ENCODE measurements at regions not wholly inside any gene's neighbourhood (a gene's known extent, or its start where the extent isn't known, plus 50 kb on each side); places are given as distances from the start of the nearest gene placed in this dataset.
A peak's percentile ranks its signal among the peaks of the same experiment; 100 is the strongest.
"Not testable (repeated sequence)": the region's sequence is repeated elsewhere in the genome, so short reads cannot be mapped to it uniquely, and the experiment has no call there.

- no peak for DNase-seq
These were observed 181.9 kb upstream of the GLRA1 start for GRCh38 chr5:152106571-152106970.

GRCh38 chr5:152105085-152105484 lies 180.4 kb upstream of the GLRA1 start:
- DNase-seq, result no peak

GRCh38 chr5:152104211-152104610 lies 179.6 kb upstream of the GLRA1 start:
- no peak for DNase-seq

GRCh38 chr5:152102908-152103307 lies 178.3 kb upstream of the GLRA1 start:
- DNase-seq, result not testable (repeated sequence)

- no peak for DNase-seq
These were observed 177.4 kb upstream of the GLRA1 start for GRCh38 chr5:152102057-152102456.

GRCh38 chr5:152100462-152100861 lies 175.8 kb upstream of the GLRA1 start:
- DNase-seq, result no peak

GRCh38 chr5:152097128-152097527 lies 172.5 kb upstream of the GLRA1 start:
- DNase-seq, result no peak

- no peak for DNase-seq
These were observed 170.1 kb upstream of the GLRA1 start for GRCh38 chr5:152094716-152095115.

- no peak for DNase-seq
These were observed 169.4 kb upstream of the GLRA1 start for GRCh38 chr5:152094060-152094459.

GRCh38 chr5:152092580-152092979 lies 167.9 kb upstream of the GLRA1 start:
- DNase-seq, result no peak

- DNase-seq, result peak; percentile 60
These were observed 165.0 kb upstream of the GLRA1 start for GRCh38 chr5:152089644-152090043.

GRCh38 chr5:152086668-152087067 lies 162.0 kb upstream of the GLRA1 start:
- DNase-seq, result peak; percentile 25

GRCh38 chr5:152084476-152084875 lies 159.8 kb upstream of the GLRA1 start:
- no peak for DNase-seq

GRCh38 chr5:152083231-152083630 lies 158.6 kb upstream of the GLRA1 start:
- DNase-seq, result no peak

- no peak for DNase-seq
These were observed 147.4 kb upstream of the GLRA1 start for GRCh38 chr5:152072091-152072490.

GRCh38 chr5:152070591-152070990 lies 145.9 kb upstream of the GLRA1 start:
- DNase-seq, result no peak

- DNase-seq, result peak; percentile 12
These were observed 142.1 kb upstream of the GLRA1 start for GRCh38 chr5:152066784-152067183.

GRCh38 chr5:152063004-152063403 lies 138.4 kb upstream of the GLRA1 start:
- DNase-seq, result no peak

GRCh38 chr5:152061095-152061494 lies 136.4 kb upstream of the GLRA1 start:
- DNase-seq, result no peak

- no peak for DNase-seq
These were observed 133.6 kb upstream of the GLRA1 start for GRCh38 chr5:152058267-152058666.

- DNase-seq, result no peak
These were observed 132.3 kb upstream of the GLRA1 start for GRCh38 chr5:152056931-152057330.

GRCh38 chr5:152052470-152052869 lies 127.8 kb upstream of the GLRA1 start:
- no peak for DNase-seq

- DNase-seq, result peak; percentile 35
These were observed 127.1 kb upstream of the GLRA1 start for GRCh38 chr5:152051499-152052454.

GRCh38 chr5:152046361-152046760 lies 121.7 kb upstream of the GLRA1 start:
- DNase-seq, result no peak

- not testable (repeated sequence) for DNase-seq
These were observed 114.2 kb upstream of the GLRA1 start for GRCh38 chr5:152038856-152039255.

Measured in eye (tissue), 1 donor.